Stimulated activated CD4-positive, alpha-beta T cell treated with anti-CD3 and anti-CD28 coated beads, TNF-alpha, amount 100 ng/mL, for 1 hour (primary cell): ENCODE measurements at regions not wholly inside any gene's neighbourhood (a gene's known extent, or its start where the extent isn't known, plus 50 kb on each side); places are given as distances from the start of the nearest gene placed in this dataset.
"Not testable (repeated sequence)": the region's sequence is repeated elsewhere in the genome, so short reads cannot be mapped to it uniquely, and the experiment has no call there.

Source experiments
- DNase-seq, 3 donors: peaks; one replicate each; pipeline ENCODE4 v3.0.0-alpha.2; 2020; ENCODE audit warnings: low read depth in 3 of 3, low spot score in 1 of 3

- DNase-seq: no peak
Observed at GRCh38 chr11:45412051-45412471, 125.9 kb upstream of the SYT13 start.

DNA sequence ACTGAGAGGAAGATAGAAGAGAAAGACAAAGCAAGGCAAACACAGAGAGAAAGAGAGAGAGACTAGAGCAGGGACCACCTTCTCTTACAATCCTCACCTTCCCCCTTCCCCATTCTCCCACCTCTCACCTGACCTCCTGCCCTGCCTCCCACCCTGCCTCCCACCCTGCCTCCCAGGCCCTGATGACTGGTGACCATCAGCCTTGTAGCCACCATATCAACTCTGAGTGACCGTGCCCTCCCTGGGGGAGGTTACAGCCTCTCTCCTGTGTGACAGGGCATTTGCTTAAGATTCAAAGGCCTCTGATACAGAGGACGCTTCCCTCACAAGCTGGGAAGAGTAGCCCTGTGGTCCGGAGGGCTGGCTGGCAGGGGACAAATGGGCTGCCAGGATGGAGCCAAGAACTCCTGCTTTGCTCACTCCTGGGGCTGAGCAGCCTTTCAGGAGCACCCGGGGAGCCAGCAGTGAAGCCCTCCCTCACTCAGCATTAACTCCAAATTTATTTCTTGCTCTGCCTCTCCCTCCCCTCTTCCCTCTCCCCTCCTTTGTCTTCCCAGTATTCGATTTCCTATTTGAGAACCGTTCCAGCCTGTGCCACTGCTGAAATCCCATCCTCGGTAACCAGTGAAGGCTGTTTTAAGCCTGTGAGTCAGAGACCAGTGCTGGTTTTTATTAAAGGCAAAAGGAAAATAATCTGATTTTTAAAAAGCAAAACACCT, 125.2 kb upstream of the SYT13 start:
- no peak for DNase-seq

GRCh38 chr11:45410391-45411227, 124.5 kb upstream of the SYT13 start:
- no peak for DNase-seq

DNA sequence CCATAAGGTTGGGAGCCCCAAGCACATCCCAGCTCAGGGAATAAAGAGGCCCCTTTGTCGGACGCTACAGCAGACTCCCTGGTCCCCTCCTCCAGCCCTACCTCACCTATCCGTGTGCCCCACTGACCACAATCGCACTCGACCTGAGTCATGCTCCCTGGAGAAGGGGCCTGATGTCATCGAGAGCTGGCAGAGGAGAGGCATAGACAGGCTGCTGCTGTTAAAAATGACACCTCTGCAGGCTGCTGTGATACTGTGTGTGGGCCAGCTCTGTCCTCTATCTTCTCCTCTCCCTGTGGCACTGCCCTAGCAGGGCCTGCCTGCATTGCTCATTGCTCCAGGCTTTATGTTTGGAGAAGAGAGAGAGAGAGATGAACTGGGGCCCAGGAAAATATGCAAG, 123.4 kb upstream of the SYT13 start:
- DNase-seq: no peak

DNA sequence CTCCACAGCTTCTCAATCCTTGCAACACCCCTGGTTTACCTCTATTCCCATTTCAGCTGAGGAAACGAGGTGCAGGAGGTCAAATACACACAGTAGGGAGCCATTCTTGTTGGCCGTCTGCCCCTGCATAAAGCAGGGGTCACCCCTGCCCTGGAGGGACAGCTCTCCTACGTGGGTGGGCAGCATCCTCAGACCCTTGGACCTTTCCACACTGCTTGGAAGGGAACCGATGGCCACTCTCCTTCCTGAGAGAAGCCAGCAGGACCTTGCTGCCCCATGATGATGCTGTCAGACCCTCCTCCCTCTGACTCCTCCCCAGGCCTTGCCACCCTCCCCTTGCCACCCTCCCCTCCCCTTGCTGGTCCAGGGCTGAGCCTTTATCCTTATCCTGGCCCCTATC, 121.1 kb upstream of the SYT13 start:
- DNase-seq: no peak

GRCh38 chr11:45405916-45406670, 120.0 kb upstream of the SYT13 start:
- DNase-seq: no peak

DNA sequence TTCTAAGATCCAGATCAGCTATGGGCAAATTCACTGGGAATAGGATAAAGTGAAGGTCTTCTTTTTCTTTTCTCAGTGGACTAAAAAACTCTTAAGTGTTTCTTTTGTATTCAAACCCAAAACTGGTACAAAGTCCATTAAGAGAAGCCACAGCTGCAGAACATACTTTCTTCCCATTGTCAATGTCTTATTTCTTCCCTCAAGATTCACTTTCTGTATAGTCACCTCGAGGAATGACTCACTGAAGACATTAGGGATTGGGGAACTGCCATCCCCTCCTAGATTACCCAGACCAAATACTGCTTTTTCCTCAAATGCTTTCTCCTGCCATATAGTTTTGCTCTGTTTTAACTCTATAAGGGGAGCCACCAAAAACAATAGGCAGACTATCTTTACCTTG, 117.4 kb upstream of the SYT13 start:
- not testable (repeated sequence) for DNase-seq

DNA sequence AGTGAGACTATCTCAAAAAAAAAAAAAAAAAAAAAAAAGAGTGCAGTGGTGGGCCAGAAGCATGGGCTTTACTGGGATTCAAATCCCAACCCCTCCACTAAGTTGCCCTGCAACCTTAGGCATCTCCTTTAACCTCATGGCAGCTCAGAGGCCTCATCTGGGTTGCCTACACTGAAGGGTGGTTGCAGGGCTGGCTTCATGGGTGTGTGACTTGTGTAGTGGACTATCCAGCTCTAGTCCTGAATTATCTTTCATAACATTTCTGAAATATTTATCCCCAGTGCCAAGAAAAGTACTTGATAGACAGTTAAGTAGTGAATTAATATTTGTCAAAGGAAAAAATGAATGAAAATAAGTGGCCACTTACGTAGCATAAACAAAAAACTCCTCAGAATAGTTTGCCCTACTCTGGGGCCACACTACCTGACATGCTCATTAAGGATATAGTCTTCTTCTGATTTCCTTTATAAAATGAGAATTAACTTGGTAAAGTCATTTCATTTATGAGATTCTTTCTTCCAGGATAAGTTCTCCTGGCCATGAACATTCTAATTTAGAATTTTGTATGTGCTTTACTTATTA, 116.0 kb upstream of the SYT13 start:
- DNase-seq: no peak

DNA sequence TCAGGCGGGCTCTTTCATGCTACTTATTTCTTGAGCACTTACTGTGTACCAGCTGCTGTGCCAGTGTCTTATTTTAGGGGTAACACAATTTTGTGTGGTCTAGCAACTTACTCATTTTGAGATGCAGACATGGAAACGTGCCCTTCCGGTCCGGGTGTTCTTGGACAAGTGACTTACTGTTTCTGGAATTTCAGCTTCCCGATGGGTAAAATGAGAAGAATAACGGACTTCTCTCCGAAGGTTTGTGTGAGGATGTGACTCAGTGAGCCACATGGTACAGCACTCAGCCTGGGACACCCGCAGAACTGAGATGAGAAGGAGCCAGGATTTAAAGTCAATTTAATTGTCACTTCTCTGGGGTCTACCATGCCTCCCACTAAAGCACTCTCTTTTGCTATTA, 114.5 kb upstream of the SYT13 start:
- no peak for DNase-seq

- DNase-seq: no peak
Observed at GRCh38 chr11:45399166-45399565, 113.0 kb upstream of the SYT13 start.

DNA sequence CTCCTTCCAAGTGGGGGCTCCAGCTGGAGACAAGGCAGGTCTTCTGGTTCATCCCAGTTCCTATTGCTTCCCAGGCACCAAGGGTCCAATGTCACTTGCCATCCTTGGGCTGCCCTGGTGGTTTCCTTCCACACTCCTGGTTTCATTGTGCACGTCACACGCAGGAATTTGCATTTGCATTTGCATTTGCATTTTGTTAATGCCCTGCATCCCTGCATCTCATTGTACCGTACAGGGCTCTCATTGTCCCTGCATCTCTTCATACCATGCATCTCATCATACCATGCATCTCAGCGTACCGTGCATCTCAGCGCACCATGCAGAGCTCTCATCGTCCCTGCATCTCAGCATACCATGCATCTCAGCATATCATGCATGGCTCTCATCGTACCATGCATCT, 112.2 kb upstream of the SYT13 start:
- DNase-seq: no peak

DNA sequence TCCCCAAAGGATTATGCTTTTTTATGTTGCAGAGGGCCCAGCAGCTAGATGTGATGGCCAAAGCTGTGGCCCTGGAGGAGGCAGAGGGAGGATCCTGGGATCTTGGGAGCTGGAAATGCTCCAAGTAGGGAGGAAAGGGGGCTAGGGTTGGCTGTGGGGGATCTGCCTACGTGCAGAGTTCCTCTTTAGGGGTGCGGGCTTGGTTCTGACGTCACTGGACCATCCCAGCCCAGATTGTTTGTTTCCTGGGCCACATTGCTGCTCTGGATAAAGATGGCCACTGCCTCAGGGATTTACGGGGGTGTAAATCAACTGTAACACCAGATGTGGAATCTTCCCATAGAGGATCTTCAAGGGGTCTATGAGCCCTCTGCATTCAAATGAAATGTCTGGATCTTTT, 110.3 kb upstream of the SYT13 start:
- no peak for DNase-seq

GRCh38 chr11:45395947-45396346, 109.8 kb upstream of the SYT13 start:
- no peak for DNase-seq

- no peak for DNase-seq
Observed at GRCh38 chr11:45395421-45395820, 109.3 kb upstream of the SYT13 start.

DNA sequence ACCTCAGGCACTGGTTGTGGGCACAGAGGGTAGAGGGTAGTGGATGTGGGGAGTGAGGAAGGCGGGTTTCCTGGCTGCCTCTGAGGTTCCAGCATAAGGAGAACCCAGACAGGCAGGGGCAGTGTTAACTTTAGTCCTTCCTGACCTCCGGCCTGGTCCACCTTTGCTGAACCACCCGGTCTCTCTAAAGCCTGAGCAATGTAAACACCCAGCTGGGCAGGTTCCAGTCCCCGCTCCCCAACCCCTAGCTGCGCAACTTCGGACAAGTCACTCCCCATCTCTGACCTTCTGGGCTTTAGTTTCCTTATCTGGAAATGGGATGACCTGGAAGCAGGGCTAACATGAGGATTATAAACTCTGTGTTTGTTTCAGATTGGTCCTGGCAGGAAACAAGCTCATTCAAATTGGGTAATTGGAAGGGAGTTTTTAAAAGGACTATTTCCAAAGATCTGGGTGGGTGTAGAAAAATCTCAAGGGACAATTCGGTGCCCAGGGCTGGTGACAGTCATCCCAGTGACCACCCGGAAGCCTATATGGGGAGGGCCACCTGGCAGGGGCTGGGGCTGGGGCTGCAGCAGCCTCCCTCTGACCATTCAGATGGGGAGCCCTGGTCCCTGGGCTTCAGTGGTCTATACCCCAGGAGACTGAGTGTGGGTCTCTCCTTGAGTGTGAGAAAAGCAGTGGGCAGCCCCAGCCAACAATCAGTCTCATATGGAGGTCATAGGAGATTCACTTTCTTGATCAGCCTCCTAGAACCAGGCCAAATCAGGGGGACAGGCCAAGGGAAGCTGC, 108.3 kb upstream of the SYT13 start:
- DNase-seq: no peak

DNA sequence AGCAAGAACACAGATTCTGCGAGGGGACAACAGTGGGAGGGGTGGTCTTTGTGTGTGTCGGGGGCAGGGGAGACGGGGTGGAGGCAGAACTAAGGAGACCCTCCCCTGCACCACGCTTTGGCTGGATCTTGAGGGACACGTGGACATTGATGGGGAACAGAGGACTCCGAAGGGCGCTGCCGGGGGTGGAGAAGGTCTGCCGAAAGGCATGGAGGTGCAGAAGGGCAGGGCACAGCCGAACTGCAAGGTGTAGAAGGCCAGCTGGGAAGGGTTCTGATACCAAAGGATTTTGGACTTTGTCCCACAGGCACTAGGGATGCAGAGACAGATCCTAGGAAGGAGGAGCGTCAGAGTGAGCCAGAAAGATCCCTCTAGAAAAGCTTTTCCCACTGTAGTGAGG, 107.7 kb upstream of the SYT13 start:
- DNase-seq: no peak

DNA sequence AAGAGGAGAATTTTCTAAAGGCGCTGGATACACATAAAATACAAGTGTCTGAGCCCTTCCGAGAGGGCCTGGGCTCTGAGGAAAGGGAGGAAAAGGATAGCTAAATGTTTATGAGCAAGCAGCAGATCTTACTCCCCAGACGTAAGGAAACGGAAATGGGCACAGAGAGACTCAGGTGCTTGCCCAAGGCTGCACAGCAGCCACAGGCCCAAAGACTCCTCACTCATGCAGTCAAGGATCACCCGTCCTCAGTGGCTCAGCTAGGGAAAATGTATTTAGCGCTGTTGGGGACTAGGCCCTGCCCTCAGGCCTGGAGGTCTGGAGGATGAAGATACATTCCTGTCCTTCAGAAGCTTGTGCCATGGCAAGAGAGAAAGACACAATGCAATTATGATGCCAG, 107.2 kb upstream of the SYT13 start:
- no peak for DNase-seq

DNA sequence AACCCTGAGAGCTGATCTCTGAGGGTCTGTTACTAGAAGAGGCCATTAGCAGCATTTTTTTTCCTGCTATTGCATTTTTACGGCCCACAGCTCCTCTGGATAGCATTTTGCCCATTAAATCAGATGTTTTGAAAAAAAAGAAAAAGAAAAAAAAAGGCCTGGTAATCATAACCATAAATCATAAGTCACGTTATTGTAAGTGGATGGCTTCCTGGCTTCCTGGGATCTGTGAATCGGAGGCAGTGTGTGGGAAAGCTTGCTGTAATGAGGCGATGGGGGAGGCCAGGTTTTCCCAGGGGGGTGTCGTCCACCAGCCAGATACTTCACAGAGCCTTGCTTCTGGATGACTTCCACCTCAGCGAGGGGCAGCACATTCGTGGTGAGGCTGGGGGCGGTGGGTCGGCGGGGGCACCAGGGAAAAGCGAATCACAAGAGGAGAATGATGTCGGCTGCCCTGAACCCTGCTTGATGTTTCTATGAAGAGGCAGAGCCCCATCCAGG, 106.5 kb upstream of the SYT13 start:
- DNase-seq: no peak

DNA sequence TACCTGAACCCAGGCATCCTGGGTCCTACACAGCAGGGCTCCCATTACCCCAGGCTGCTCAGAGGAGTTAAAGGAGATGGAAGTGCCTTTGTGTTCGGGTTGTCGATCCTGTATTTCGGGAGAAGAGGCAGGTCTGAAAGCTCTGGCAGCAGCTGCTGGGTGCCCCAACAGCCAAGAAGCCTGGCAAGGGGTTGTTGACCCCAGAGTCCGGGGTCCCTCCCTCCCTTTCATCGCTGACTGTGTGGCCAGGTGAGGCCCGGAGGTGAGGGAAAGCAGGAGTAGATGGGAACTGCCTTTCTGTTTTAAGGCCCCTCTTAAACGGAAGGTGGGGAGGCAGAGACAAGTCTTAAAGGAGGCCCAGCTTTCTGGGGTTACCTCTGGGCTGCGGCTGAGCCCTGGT, 106.0 kb upstream of the SYT13 start:
- DNase-seq: no peak

GRCh38 chr11:45391168-45391850, 105.2 kb upstream of the SYT13 start:
- DNase-seq: no peak
